Tongue (tissue), 1 donor: ENCODE measurements at regions not wholly inside any gene's neighbourhood (a gene's known extent, or its start where the extent isn't known, plus 50 kb on each side); places are given as distances from the start of the nearest gene placed in this dataset.
"Not testable (repeated sequence)": the region's sequence is repeated elsewhere in the genome, so short reads cannot be mapped to it uniquely, and the experiment has no call there.

ENCODE experiments used
- DNase-seq: peaks from one replicate; pipeline ENCODE4 v3.0.0-alpha.2; 2015

DNA sequence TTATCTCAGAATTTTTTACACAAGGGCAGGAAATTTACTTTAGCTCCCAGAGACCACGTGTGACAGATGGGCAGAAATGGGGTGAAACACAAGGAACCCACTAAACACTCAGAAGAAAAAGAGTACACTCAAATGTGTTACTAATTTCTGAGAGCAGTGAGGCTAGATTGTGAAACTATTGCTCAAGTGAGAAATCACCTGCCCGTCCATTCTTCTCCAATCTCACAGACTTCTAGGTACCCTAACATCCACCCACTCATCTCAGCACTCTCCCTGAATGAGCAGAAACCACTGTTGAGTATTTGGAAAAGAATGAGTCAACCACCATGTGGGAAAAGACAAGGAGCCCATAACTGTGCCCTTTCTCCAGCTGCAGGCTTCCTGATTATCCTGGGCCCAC, 293.0 kb upstream of the CDH2 start:
- DNase-seq, result no peak

DNA sequence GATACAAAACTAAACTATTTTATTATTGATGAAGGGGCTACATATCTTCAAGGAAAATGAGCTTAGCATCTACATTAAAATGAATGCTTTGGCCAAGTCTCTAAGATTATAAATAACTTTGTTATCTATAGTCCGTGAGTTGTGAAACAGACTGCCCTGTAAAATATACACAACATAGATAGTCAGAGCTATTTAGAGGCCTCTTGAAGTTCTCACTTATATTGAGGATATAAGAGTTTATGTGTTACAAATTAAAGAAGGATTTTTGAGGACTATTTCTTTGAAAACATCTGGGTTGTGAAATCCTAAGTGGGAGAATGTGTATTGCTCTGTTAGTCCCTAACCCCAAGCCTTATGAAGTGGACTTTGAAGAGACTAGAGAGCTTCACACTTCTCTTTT, 292.0 kb upstream of the CDH2 start:
- no peak for DNase-seq

DNA sequence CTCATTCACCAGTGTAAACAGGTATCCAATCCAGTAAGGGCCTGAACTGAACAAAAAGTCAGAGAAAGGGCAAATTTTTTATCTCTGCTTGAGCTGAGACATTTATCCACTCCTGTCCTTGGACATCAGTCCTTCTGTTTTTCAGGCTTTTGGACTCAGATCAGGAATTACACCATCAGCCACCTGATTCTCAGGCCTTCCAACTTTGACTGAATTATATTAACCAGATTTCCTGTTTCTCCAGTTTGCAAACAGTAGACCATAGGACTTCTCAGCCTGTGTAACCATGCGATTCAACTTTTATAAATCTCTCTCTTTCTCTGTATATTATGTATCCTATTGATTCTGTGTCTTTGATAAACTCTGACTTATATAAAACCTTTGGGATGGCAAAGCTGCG, 289.3 kb upstream of the CDH2 start:
- DNase-seq, result peak; percentile 19

DNA sequence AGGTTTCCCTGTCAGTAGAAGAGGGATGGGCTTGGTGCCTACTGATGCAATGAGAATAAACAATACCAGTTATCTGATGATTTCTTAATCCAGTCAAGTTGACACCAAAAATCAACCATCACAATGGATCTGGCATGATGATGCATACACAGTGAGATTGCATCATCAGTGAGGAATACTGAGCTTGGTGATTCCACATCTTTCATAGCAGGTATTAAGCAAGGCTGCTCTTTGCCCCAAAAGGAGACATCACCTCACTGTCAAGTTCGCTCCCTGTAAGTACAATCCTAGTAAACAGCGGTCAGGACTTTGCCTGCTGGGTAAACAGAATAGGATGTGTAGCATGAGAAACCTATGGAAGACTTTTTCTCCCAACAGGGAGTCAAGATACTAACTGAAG, 282.7 kb upstream of the CDH2 start:
- no peak for DNase-seq

DNA sequence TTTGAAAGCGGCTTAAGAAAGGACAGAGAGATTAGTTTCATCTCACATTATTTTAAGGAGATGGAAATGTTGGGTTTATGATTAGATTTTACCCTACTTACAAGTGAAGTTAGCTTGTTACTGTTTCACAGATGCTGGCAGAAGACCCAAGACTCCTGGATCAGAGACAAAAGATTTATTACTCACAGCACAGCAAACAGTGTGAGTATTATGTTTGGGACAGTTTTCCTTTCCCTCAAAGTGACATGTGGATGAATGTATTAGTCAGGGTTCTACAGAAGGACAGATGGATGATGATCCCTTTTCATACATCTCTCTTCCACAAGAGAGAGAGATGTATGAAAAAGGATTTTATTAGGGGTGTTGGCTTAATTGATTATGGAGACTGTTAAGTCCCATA, 281.8 kb upstream of the CDH2 start:
- no peak for DNase-seq

DNA sequence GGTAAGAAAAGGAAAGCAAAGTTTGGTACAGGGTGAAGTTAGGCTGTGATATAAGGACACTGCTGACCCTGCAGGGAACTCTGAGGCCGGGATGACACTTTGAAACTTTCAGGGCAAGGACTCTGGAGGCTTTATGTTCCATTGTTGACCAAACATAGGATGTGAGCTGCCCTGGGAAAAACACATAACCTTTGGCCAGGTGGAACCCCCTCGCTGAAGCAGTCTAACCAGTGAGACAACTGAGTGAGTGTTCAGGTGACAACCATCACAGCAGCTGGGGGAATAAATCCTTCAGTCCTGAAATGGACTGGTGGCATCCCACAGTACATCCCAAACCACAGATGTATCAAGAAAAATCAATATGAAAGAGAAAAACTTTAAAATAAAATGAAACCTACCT, 280.9 kb upstream of the CDH2 start:
- DNase-seq, result no peak

DNA sequence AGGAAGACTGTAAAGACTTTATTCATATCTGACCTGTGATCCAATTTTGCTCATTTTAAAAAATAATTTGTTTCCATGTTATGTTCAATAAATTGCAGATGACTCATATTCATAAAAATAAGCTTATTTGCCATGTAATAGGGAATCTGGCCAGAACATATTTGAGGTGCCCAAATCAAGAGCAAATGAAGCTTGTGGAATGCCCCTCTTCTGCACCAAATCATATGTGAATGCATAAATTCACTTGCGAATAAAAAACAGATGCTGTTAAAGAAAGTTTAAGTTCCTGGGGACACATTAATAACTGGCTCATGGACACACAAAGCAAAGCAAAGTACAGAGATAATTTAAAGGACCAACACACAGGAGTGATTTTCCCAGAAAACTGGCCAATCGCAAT, 279.0 kb upstream of the CDH2 start:
- DNase-seq, result no peak

DNA sequence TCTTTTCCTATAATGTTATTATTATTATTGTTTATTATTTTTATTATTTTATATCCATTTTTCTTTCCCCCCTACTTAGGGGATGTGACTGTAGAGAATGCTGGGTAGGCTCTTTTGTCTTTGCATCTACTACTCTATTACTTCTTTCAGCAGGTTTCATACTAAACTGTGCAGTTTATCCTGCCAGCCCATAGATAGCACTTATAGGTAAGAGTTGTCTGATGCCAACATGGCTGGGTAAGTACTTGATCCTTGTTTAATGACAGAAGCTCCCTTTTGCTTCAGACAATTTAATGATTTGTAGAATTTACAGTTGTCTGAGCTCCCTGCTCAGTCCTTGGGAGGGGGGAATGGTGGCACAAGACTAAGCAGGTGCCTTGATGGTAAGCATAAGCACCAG, 262.9 kb upstream of the CDH2 start:
- no peak for DNase-seq

DNA sequence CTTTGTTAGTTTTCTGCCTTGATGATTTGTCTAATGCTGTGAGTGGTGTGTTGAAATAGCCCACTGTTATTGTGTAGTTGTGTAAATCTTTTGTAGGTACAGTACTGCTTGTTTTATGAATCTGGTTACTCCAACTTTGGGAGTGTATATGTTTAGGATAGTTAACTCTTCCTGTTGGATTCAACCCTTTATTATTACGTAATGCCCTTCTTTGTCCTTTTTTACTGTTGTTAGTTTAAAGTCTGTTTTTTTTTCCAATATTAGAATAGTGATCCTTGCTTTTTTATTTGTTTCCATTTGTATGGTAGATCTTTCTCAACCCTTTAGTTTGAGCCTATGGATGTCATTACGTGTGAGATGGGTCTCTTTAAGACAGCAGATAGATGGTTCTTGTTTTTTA, 261.5 kb upstream of the CDH2 start:
- no peak for DNase-seq

DNA sequence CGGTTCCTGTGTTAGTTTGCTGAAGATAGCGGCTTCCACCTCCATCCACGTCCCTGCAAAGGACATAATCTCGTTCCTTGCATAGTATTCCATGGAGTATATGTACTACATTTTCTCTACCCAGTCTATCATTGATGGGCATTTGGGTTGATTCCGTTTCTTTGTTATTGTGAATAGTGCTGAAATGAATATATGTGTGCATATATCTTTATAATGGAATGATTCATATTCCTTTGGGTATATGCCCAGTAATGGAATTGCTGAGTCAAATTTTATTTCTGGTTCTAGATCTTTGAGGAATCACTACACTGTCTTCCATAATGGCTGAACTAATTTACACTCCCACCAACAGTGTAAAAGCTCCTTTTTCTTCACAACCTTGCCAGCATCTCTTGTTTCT, 255.4 kb upstream of the CDH2 start:
- no peak for DNase-seq

DNA sequence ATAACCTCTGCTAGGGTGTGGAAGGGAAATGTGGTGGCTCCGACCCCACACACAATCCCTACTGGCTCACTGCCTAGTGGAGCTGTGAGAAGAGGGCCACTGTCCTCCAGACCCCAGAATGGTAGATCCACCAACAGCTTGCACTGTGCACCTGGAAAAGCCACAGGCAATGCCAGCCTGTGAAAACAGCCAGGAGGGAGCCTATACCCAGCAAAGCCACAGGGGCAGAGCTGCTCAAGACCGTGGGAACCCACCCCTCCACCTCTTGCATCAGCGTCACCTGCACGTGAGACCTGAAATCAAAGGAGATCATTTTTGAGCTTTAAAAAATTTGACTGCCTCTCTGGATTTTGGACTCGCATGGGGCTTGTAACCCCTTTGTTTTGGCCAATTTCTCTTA, 249.0 kb upstream of the CDH2 start:
- DNase-seq, result no peak

DNA sequence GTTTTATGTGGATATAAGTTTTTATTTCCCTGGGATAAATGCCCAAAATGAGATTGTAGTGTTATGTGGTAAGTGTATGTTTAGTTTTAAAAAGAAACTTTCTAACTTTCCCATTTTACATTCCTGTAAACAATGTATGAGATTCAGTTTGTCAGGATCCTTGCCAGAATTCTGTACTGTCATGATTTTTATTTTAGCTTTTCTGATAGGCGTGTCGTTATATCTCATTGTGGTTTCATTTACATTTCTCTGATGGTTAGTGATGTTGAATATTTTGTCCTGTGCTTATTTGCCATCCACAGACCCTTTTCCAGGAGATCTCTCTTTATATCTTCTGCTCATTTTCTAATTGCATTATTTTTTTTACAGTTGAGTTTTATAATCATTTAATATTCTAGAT, 245.6 kb upstream of the CDH2 start:
- no peak for DNase-seq

DNA sequence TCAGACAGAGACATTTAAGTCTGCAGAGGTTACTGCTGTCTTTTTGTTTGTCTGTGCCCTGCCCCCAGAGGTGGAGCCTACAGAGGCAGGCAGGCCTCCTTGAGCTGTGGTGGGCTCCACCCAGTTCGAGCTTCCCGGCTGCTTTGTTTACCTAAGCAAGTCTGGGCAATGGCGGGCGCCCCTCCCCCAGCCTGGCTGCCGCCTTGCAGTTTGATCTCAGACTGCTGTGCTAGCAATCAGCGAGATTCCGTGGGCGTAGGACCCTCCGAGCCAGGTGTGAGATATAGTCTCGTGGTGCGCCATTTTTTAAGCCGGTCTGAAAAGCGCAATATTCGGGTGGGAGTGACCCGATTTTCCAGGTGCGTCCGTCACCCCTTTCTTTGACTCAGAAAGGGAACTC, 245.0 kb upstream of the CDH2 start:
- not testable (repeated sequence) for DNase-seq

DNA sequence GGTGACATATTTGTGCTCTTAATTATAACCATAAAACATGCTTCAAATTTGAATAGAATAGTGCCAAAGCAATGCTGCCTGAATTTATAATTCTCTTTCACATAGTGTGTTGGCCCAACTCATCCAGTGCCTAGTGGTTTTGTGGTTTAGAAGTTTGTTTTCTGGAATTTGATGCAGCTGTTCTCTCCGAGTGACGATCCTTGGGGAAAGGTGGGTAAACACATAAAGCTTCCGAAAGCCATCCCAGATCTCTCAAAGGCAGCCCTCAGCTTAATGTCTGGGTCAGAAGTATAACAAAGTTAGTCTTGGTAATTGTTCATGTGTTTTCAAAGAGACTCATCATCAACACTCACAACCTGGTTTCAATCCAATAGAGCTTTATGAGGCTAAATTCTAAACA, 235.6 kb upstream of the CDH2 start:
- no peak for DNase-seq

DNA sequence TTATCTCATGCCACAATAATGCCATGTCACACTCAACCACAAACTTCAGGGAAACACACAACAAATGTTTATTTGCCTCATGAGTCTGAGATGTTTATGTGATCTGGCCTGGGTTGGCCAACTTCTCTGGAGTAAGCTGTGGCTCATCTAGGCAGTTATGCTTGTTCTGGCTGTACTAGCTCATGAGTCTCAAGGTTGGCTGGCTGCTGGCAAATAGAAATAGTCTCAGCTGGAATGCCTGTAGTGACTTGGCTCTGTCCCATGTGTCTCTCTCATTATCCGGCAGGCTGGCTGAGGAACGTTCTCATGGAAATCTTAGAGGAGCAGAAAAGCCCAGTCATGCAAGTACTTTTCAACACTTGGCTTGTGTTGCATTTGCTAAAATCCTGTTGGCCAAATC, 234.9 kb upstream of the CDH2 start:
- DNase-seq, result peak; percentile 22

DNA sequence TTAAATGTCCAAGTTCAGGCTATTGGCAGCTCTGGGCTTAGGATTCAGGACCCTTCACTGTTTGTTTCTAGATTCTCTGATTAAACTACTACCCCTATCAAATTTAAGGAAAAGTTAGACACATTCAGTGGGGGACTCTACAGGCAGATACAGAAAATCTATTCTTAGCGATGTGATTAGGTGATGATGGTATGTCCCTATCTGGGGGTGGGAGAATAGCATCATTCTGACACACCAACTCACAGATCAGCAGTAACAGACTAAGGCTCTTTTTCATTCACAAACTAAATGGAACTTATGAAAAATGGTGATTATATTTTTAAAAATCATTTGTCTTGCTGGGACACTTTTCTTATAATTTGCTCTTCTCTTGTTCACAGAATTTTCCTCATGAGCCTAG, 232.9 kb upstream of the CDH2 start:
- no peak for DNase-seq

DNA sequence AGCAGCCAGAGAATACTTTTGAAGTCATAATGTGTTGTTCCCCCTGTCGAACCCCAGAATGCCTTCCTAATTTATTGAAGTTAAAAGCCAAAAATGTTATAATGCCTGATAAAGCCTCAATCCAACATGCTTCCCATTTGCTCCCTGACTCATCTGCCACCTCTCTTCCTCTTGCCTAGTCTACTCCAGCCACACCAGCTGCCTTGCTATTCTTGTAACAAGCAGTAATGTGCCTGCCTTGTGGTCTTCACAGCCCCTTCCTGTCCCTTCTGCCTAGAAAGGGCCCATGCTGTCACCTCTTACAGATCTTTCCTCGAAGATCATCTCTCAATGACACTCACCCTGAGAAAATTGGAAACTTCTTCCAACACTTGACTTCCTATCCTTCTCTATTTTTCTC, 231.6 kb upstream of the CDH2 start:
- no peak for DNase-seq

DNA sequence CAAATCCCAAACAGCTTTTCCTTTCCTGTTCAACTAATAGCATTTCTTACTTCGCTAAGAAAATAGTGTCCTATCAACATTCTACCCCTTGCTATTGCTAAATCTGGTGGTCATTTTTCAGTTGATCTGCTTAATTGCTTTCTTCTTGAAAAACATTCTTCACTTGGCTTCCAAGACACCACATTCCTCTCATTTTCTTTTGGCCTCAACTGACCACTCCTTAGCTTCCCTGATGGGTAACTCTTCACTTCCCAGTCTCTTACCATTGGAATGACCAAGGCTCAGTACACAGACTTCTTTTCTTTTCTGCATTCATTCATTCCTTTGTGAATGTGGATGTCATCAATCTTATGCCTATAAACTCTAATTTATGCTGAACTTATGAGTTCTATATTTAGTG, 230.8 kb upstream of the CDH2 start:
- DNase-seq, result no peak

DNA sequence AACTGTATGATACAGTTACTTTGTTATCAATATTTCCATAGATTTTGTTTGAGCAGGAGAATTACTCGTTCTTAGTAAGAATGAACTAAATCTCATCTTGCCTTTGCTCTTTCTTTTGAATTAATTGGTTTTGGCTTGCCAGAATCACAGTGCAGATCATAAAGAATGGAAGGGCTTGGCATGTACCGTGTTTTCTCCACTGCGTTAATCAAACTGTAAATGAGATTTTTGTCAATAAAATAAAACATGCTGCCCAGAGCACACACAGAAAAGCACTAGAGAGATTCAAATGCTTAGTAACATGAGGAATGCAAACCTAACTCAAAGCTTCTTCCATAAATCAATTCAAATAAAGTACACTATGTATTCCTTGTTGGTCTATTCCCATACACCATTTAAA, 229.6 kb upstream of the CDH2 start:
- DNase-seq, result no peak

DNA sequence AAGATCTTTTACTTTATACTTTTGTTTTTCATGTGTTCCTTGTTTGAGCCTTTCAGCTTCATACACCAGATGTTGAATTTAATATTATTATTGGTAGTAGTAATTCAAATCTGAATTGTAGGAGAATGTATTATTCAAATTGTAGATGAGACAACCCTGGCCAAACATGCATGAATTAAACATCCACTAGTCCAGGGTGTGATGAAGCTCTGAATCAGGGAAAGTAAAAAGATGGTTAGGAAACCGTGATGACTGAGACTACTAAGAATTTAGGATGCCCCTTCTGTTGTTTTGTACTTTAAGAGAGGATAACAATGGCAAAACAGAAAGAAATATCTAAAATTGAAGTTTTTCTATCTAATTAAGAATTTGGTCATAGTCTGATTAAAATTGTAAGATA, 227.8 kb upstream of the CDH2 start:
- no peak for DNase-seq

DNA sequence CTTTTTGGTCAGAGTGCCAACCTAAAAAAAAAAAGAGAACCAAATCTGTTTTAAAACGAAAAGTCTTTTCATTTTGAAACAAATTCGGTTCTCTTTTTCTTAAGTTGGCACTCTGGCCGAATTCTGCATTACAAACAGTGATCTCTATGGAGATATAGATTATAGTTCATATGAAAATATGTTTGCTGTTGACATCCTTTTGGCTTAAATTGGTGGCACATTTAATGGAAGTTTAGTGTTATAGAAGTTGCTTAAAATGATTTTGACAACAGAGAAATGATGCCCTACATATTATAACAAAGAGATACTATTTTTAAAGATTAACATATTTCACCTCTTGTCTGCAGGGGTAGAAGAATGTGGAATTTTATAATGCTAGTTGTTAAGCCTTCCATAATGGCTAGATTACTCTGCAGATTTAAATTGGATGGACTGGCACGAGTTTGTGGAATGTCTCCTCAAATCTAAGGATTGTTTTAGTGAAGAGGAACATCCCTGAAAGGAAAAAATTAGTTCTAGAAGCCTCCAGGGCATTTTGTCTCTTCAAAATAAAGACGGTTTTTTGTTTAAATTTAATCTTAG, 222.9 kb upstream of the CDH2 start:
- DNase-seq, result no peak

DNA sequence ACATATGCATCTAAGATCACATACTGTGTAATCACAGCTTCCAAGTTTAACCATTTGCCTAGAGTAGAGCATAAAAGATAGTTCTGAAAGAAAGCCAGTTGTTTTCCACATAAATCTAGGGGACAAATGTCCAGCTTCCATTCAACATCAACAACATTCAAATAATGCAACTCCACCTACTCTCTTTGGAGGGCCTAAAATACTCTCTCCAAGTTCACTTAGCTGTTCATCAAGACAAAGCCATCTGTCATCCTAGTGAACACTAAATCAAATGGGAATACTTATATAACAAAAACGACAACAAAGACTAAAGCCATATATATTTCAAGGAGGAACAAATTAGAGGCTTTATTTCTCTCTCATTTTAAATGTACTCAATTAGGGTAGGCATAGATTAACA, 221.5 kb upstream of the CDH2 start:
- no peak for DNase-seq

DNA sequence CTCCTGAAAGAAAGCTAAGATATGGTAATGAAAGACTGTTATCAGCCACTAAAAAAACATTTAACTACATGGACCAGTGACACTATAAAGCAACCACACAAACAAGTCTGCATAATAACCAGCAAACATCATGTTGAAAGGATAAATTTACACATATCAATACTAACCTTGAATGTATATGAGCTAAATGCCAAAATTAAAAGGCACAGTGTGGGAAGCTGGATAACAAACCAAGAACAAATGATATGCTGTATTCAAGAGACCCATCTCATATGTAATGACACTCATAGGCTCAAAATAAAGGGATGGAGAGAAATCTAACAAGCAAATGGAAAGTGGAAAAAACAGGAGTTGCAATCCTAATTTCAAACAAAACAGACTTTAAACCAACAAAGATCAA, 213.1 kb upstream of the CDH2 start:
- DNase-seq, result no peak

DNA sequence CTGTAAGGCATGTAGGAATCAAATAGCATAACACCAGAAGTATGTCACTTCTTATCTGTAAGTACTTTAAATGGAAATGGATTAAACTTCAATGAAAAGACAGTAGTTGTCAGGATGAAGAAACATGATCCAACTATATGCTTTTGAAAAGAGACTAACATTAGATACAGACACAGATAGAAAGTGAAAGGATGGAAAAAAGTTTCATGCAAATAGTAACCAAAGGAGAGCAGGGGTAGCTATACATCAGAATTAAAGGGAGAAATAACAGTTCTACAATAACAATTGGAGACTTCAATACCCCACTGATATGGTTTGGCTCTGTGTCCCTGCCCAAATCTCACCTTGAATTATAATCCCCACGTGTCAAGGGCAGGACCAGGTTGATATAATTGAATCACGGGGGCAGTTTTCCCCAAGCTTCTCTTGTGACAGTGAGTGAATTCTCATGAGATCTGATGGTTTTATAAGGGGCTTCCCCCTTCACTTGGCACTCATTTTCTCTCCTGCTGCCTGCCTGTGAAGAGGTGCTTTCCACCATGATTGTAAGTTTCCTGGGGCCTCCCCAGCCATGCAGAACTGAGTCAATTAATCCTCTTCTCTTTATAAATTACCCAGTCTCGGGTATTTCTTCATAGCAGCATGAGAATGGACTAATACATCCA, 205.4 kb upstream of the CDH2 start:
- DNase-seq, result no peak

DNA sequence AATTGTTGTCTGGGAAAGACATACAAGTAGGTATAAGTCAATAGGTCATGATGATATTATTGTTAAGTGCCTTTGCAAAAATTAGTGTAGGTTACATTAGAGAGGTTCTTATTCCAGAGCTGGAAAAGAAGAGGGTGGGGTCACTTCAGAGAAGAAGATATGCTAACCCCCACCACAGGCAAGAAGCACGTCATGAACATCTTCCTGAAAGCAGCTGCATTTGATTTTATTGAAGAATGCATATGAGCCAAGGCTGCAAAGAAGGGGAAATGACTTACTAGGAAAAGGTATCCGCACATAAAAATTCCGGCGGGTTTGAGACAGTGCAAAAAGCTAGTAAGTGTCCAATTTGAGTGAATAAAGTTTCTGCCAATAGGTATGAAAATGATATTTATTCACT, 195.3 kb upstream of the CDH2 start:
- DNase-seq, result no peak
